Fibroblast of lung (primary cell): ENCODE measurements at regions not wholly inside any gene's neighbourhood (a gene's known extent, or its start where the extent isn't known, plus 50 kb on each side); places are given as distances from the start of the nearest gene placed in this dataset.

Source experiments
- EZH2 ChIP-seq: IDR thresholded peaks from 2 replicates; pipeline ENCODE4 v1.5.1; 2012; ENCODE audit warnings: low read length, control low read depth, mild to moderate bottlenecking; ENCODE audit errors: missing control alignments
- TF ChIP-seq, protein P1 (sequence below), 2 donors: IDR thresholded peaks in 1 of 2; conservative IDR thresholded peaks in 1 of 2; 1 replicate in 1 of 2; 2 replicates in 1 of 2; pipeline ENCODE4 v1.5.1; 2011 to 2012; ENCODE audit warnings: low read length in 2 of 2, control low read depth in 1 of 2, inconsistent platforms in 1 of 2, low read depth in 1 of 2, mild to moderate bottlenecking in 1 of 2

DNA sequence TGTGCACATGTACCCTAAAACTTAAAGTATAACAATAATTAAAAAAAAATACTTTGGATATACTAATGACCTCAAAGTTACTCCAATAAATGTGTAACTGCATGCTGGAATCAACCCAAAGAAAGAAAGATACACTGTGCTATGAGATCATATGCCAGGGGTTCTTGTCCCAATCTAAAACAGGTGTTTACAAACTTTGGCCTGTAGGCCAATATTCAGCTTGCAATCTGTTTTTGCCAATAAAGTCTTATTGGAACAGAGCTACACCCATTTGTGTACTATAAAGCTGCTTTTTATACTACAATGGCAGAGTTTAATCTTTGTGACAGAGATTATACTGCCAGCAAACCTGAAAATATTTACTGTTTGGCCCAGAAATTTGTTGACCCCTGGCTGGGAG, 138.8 kb upstream of the AFF2 start:
- TF ChIP-seq, protein P1, sequence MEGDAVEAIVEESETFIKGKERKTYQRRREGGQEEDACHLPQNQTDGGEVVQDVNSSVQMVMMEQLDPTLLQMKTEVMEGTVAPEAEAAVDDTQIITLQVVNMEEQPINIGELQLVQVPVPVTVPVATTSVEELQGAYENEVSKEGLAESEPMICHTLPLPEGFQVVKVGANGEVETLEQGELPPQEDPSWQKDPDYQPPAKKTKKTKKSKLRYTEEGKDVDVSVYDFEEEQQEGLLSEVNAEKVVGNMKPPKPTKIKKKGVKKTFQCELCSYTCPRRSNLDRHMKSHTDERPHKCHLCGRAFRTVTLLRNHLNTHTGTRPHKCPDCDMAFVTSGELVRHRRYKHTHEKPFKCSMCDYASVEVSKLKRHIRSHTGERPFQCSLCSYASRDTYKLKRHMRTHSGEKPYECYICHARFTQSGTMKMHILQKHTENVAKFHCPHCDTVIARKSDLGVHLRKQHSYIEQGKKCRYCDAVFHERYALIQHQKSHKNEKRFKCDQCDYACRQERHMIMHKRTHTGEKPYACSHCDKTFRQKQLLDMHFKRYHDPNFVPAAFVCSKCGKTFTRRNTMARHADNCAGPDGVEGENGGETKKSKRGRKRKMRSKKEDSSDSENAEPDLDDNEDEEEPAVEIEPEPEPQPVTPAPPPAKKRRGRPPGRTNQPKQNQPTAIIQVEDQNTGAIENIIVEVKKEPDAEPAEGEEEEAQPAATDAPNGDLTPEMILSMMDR (conservative IDR thresholded peaks at IDR 0.05 in 1 of 2, IDR thresholded peaks at IDR 0.05 in 1 of 2; ENCODE audit: low read depth in 1 of 2, low read length in 2 of 2) = no peak
- no peak for TF ChIP-seq EZH2
